CD4-positive, alpha-beta T cell (primary cell): ENCODE measurements at regions not wholly inside any gene's neighbourhood (a gene's known extent, or its start where the extent isn't known, plus 50 kb on each side); places are given as distances from the start of the nearest gene placed in this dataset.

Experiments
- ATAC-seq: fragments of 200-7000 bp; cut with Tn5 transposase; one replicate; pipeline ENCODE4 v1.10.0; 2022; ENCODE audit warnings: mild to moderate bottlenecking; ENCODE audit not compliant: poor library complexity
- CTCF ChIA-PET: fragments of 350-600 bp; sonication (Branson Sonifier 250); formaldehyde crosslinking; loops from one replicate; lab custom pipeline; 2021; ENCODE audit warnings: antibody characterized with exemption, inconsistent platforms; lab: Charles Lee
- POLR2A ChIA-PET: fragments of 350-600 bp; sonication (Branson Sonifier 250); formaldehyde crosslinking; loops from one replicate; lab custom pipeline; 2021; ENCODE audit warnings: antibody characterized with exemption, inconsistent platforms; lab: Charles Lee
- DNase-seq, 14 experiments: peaks; one replicate each; pipeline ENCODE4 v3.0.0-alpha.2; 2013 to 2020; ENCODE audit warnings: mixed read lengths in 2 of 14
- H3K27ac ChIP-seq, 2 donors: one replicate each; pipeline versions ENCODE4 v1.5.1 to v1.7.0; 2013; ENCODE audit warnings: low read length in 2 of 2, low read depth in 1 of 2, mild to moderate bottlenecking in 1 of 2
- H3K27me3 ChIP-seq, 2 experiments: 1 replicate in 1 of 2; 2 replicates in 1 of 2; pipeline versions ENCODE4 v1.6.1 to v1.7.0; 2013; ENCODE audit warnings: low read length in 2 of 2, control low read depth in 1 of 2, mild to moderate bottlenecking in 1 of 2, moderate library complexity in 1 of 2; ENCODE audit not compliant: insufficient read depth in 2 of 2, control insufficient read depth in 1 of 2
- H3K36me3 ChIP-seq: one replicate; pipeline ENCODE4 v1.6.1; 2013; ENCODE audit warnings: low read length, control low read depth; ENCODE audit not compliant: insufficient read depth
- H3K4me1 ChIP-seq: one replicate; pipeline ENCODE4 v1.6.1; 2013; ENCODE audit warnings: low read length, control low read depth; ENCODE audit not compliant: insufficient read depth
- H3K4me3 ChIP-seq: one replicate; pipeline ENCODE4 v1.5.1; 2013; ENCODE audit warnings: mild to moderate bottlenecking, low read length, moderate library complexity
- H3K9me3 ChIP-seq, 2 experiments: 1 replicate in 1 of 2; 2 replicates in 1 of 2; pipeline versions ENCODE4 v1.6.1 to v1.7.0; 2013; ENCODE audit warnings: low read length in 2 of 2, mild to moderate bottlenecking in 2 of 2, control low read depth in 1 of 2, moderate library complexity in 1 of 2; ENCODE audit not compliant: control insufficient read depth in 1 of 2, insufficient read depth in 1 of 2
- H3K27ac Mint-ChIP-seq: one replicate; pipeline ENCODE4 v1.8.0; 2020; ENCODE audit warnings: mixed read lengths
- H3K27me3 Mint-ChIP-seq: one replicate; pipeline ENCODE4 v1.8.0; 2021; ENCODE audit warnings: mixed read lengths
- H3K36me3 Mint-ChIP-seq: one replicate; pipeline ENCODE4 v1.8.0; 2021; ENCODE audit warnings: low read depth, mixed read lengths
- H3K4me1 Mint-ChIP-seq: one replicate; pipeline ENCODE4 v1.8.0; 2021; ENCODE audit warnings: low read depth, mixed read lengths
- H3K4me3 Mint-ChIP-seq: one replicate; pipeline ENCODE4 v1.8.0; 2020; ENCODE audit warnings: mild to moderate bottlenecking, mixed read lengths
- H3K9me3 Mint-ChIP-seq: one replicate; pipeline ENCODE4 v1.8.0; 2020; ENCODE audit warnings: mixed read lengths
- intact Hi-C, 2 experiments: fragments of 100-400 bp; cut with DNase I in 1 of 2; cut with micrococcal nuclease in 1 of 2; formaldehyde crosslinking; loops; one replicate each; pipeline versions ENCODE4 v1.15.1 to v1.9.0; 2023 to 2025; cut with DNase I, micrococcal nuclease
- TF ChIP-seq, protein P1 (sequence below): fragments of 200-600 bp; IDR thresholded peaks from one replicate; pipeline ENCODE4 v1.8.0; 2022; ENCODE audit warnings: antibody characterized with exemption, mild to moderate bottlenecking

DNA sequence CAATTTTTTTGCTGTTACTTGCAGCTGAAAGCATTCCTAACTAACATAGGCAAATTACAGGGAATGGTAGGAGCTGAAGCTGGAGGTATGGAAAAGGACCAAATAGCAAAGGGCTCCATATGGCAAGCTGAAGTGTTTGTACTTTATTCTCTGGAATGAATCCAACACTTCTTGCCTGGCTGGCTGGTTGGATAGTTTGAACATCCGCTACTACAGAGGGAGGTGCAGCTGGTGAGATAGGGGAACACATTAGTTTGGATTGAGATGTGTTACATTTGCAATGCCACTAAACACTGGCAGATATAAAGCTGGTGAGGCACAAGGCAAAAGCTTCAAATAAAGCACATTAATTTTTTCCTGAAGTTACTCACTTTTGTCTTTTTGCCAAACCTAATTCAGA lies 291.5 kb downstream of the SP3 start:
- H3K4me3 Mint-ChIP-seq, result no peak overlapping the region
- Histone ChIP-seq H3K27ac (no peak overlapping the region), H3K27me3 (peaks cover 9 to 10% of the 10 kb centered on the region in 2 experiments), H3K4me1 (no peaks in the 10 kb centered on the region), H3K36me3 (no peaks in the 10 kb centered on the region), H3K9me3 (no peaks in the 10 kb centered on the region), H3K4me3 (no peak overlapping the region)
- no peaks in the 10 kb centered on the region for H3K9me3 Mint-ChIP-seq
- peaks cover 48% of the 10 kb centered on the region for H3K27me3 Mint-ChIP-seq
- no peaks in the 10 kb centered on the region for H3K4me1 Mint-ChIP-seq
- H3K27ac Mint-ChIP-seq, result no peak overlapping the region
- POLR2A ChIA-PET, result no interaction called here
- CTCF ChIA-PET, result interaction anchor here (1.1 kb wide), 1 partner anchor 9 kb away, joined by 3 read pairs; no protein-coding TSS in a partner anchor
- ATAC-seq (no peak), DNase-seq (no peak)
- intact Hi-C loops, result no loop called here
- TF ChIP-seq, protein P1, sequence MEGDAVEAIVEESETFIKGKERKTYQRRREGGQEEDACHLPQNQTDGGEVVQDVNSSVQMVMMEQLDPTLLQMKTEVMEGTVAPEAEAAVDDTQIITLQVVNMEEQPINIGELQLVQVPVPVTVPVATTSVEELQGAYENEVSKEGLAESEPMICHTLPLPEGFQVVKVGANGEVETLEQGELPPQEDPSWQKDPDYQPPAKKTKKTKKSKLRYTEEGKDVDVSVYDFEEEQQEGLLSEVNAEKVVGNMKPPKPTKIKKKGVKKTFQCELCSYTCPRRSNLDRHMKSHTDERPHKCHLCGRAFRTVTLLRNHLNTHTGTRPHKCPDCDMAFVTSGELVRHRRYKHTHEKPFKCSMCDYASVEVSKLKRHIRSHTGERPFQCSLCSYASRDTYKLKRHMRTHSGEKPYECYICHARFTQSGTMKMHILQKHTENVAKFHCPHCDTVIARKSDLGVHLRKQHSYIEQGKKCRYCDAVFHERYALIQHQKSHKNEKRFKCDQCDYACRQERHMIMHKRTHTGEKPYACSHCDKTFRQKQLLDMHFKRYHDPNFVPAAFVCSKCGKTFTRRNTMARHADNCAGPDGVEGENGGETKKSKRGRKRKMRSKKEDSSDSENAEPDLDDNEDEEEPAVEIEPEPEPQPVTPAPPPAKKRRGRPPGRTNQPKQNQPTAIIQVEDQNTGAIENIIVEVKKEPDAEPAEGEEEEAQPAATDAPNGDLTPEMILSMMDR, result no peak
- no peaks in the 10 kb centered on the region for H3K36me3 Mint-ChIP-seq

- intact Hi-C loops, result no loop called here
These were observed 288.5 kb downstream of the SP3 start for GRCh38 chr2:173676647-173677046.

DNA sequence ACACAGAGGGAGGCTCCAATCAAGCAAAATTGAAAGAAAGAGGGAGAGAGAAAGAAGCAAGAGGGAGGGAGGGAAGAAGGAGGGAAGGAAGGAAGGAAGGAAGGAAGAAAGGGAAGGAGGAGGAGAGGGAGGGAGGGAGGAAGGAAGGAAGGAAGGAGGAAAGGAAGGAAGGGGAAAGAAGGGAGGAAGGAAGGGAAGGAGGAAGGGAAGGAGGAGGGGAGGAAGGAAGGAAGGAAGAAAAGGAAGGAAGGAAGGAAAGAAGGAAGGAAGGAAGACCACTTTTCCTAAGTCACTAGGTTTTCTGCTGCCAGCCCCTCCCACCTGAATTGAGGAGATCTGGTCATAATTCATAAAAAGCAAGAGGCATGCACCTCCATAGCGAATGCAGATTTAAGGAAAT lies 287.0 kb downstream of the SP3 start:
- no peaks in the 10 kb centered on the region for H3K4me1 ChIP-seq
- ChIA-PET POLR2A (no interaction called here), CTCF (no interaction called here)
- no peak overlapping the region for H3K4me3 ChIP-seq
- ATAC-seq, result no peak
- Mint-ChIP-seq H3K4me3 (no peak overlapping the region), H3K9me3 (no peaks in the 10 kb centered on the region), H3K27me3 (peaks cover 42% of the 10 kb centered on the region), H3K27ac (no peak overlapping the region), H3K4me1 (no peaks in the 10 kb centered on the region), H3K36me3 (no peaks in the 10 kb centered on the region)
- intact Hi-C loops, result no loop called here
- no peaks in the 10 kb centered on the region for H3K36me3 ChIP-seq
- H3K27ac ChIP-seq, result no peak overlapping the region
- no peak for DNase-seq
- H3K9me3 ChIP-seq, result no peaks in the 10 kb centered on the region
- TF ChIP-seq, protein P1, result no peak
- peaks cover 10 to 11% of the 10 kb centered on the region in 2 experiments for H3K27me3 ChIP-seq

More at GRCh38 chr2:173676647-173677046, 288.5 kb downstream of the SP3 start:
- no peaks in the 10 kb centered on the region for H3K36me3 ChIP-seq
- no peak overlapping the region for H3K27ac ChIP-seq
- DNase-seq, result no peak
- no peaks in the 10 kb centered on the region for H3K4me1 ChIP-seq
- Mint-ChIP-seq H3K9me3 (no peaks in the 10 kb centered on the region), H3K27me3 (peaks cover 43% of the 10 kb centered on the region), H3K4me1 (no peaks in the 10 kb centered on the region), H3K4me3 (no peak overlapping the region), H3K36me3 (no peaks in the 10 kb centered on the region), H3K27ac (no peak overlapping the region)
- CTCF ChIA-PET, result no interaction called here
- no peak overlapping the region for H3K4me3 ChIP-seq
- peaks cover 9 to 10% of the 10 kb centered on the region in 2 experiments for H3K27me3 ChIP-seq
- ATAC-seq, result no peak
- POLR2A ChIA-PET, result no interaction called here
- TF ChIP-seq, protein P1, result no peak
- H3K9me3 ChIP-seq, result no peaks in the 10 kb centered on the region
